Esophagus muscularis mucosa (tissue), 3 donors: ENCODE measurements at regions not wholly inside any gene's neighbourhood (a gene's known extent, or its start where the extent isn't known, plus 50 kb on each side); places are given as distances from the start of the nearest gene placed in this dataset.

ENCODE experiments used
- EP300 ChIP-seq: sonication (generic); formaldehyde crosslinking; IDR thresholded peaks from one replicate; pipeline ENCODE4 v1.6.1; 2017; ENCODE audit warnings: antibody characterized with exemption
- TF ChIP-seq, protein P1 (sequence below), 3 experiments: fragments of 200-600 bp in 2 of 3; fragments of 450-650 bp in 1 of 3; sonication (generic) in 2 of 3; IDR thresholded peaks; one replicate each; pipeline ENCODE4 v1.5.1; 2017 to 2019; ENCODE audit warnings: antibody characterized with exemption in 3 of 3, mild to moderate bottlenecking in 2 of 3, moderate library complexity in 1 of 3

DNA sequence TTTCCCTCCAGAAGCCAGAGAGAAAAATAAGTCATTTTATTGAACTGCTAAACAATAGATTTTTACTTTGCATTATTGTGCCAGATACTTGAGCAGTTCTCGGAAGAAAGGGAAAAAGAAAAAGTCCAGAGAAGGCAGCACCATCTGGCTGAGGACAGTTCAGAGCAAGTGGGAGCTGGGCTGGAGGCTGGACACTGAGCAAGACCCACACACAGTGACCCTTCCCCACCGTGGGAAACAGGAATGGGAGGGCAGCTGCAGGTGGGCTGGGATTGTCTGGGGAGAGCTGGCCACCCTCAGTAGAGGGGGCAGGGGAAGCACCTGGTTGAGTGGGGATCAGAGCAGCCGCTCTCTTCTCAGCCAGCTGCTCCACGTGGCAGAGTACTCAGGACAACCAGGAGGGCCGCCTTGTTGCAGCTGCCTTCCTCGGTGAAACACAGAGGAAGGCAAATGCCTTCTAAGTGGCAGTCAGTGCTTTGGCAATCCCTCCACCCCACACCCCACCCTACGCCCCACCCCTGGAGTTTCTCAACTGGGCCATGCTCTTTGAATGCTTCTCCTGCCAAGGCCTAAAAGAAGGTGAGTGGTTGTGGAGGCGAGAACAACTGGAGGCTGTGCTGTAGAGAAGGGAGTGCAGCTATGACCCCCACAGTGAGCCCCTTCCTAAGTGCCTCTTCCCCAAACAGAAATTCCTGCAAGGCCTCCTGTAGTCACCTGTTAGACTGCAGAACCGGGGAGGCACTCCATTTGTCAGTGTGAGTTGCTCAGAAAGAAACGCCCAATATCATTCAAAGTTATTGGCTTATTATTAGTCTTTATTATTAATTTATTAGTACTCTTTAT, 179.3 kb downstream of the ZIC5 start:
- TF ChIP-seq EP300 = no peak
- TF ChIP-seq, protein P1, sequence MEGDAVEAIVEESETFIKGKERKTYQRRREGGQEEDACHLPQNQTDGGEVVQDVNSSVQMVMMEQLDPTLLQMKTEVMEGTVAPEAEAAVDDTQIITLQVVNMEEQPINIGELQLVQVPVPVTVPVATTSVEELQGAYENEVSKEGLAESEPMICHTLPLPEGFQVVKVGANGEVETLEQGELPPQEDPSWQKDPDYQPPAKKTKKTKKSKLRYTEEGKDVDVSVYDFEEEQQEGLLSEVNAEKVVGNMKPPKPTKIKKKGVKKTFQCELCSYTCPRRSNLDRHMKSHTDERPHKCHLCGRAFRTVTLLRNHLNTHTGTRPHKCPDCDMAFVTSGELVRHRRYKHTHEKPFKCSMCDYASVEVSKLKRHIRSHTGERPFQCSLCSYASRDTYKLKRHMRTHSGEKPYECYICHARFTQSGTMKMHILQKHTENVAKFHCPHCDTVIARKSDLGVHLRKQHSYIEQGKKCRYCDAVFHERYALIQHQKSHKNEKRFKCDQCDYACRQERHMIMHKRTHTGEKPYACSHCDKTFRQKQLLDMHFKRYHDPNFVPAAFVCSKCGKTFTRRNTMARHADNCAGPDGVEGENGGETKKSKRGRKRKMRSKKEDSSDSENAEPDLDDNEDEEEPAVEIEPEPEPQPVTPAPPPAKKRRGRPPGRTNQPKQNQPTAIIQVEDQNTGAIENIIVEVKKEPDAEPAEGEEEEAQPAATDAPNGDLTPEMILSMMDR (IDR thresholded peaks at IDR 0.05) = no peak
